ENCODE measurements at regions not wholly inside any gene's neighbourhood (a gene's known extent, or its start where the extent isn't known, plus 50 kb on each side); places are given as distances from the start of the nearest gene placed in this dataset.

DNA sequence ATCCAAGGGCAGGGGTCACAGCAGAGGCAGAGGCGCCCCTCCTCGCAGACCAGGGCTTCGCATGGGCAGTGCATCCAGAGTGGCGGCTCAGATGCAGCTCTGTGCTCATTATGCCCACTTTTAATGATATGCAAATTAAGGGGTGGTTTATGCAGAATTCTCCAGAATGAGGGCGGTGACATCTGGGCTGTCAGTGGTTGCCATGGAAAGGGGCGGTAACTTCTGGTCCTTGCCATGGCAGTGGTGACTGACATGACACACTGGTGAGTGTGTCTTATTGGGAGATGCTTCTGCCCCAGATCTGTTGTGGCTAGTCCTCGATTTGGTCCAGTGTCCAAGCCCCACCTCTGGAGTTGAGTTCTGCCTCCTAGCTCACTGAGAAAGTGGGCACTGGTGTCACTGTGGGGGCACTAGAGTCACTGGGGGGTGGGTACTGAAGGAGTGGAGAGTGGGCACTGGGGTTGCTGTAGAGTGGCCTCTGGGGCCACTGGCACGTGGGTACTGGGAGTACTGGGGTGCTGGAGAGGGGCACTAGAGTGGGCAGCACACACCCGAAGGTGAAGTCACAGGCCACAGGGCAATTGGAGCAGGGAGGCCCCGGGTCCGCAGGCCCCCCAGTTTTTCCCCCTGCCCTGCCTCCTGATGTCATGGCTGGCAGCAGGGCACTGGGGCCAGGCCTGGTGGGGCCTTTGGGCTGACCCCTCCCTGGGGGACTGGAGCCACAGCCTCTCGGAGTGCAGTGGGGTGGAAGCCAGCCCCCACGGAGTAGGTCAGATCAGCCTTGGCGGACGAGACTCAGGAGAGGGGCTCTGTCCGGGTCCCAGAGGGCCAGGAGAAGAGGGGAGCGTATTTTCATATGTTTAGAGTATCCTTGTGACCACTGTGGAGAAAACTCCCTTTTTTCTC lies 98.6 kb upstream of the NKX1-1 start:
- WGBS, 5 donors, result 81 to 92% (median 84%) methylated on average over 15 to 17 of the region's 17 CpGs

DNA sequence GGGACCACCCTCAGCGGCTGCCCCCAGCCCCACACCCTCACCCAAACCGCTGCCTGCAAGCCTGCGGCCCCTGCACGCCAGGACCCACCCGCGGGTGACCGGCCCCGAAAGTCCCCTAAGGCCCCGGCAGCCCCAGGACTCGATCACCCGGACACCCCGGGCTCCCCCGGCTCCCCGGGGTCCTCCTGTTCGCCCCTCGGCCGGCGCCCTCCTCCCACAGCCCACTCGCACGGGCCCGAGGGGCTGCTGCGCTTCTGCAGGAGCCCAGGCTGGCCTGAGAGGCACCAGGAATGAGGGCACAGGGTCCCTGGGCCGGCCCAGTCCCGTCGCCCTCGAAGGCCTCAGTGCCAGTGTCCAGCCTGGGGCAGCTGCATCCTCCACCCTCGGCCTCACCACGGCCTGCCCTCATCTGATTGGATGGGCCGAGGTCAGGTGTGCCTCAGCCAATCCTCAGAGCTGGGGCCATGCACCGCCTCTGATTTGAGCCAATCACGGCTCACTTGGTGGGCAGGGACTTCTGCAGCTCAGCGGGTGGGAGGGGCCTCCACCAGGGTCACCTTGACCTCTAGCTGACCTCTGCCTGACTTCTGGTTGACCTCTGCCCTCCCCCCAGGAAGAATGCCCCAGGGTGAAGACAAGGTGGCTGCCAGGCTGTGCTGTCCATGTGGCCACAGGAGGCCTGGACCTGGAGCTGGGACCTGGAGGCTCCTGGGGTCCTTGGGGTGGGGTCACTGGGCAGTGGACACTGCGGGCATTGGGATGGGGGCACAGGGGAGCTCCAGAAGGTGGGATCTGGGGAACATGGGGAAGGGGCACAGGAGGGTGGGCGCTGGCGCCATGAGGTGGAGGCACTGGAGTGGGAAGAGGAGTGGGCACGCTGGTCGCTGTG lies 97.6 kb upstream of the NKX1-1 start:
- no peaks in the 10 kb centered on the region for H3K36me3 ChIP-seq
- H3K4me1 ChIP-seq, result no peaks in the 10 kb centered on the region
- no peaks in the 10 kb centered on the region for H3K9me3 ChIP-seq
- no peak for DNase-seq
- H3K27me3 ChIP-seq (replicated peaks in 1 of 7), result peaks cover 0 to 81% (median 12%) of the 10 kb centered on the region in 7 donors
- intact Hi-C loops (cut with DNase I; ENCODE audit: low total_unique reads), result no loop called here
- H3K27ac ChIP-seq, result no peak overlapping the region
- H3K4me3 ChIP-seq, result no peak overlapping the region
- TF ChIP-seq POLR2A (IDR thresholded peaks at IDR 0.05) (no peak), POLR2AphosphoS5 (IDR thresholded peaks at IDR 0.05) (no peak)
- 88 to 92% (median 91%) methylated on average over 28 to 37 of the region's 37 CpGs for WGBS, 5 donors

More for the DNA sequence above, 98.6 kb upstream of the NKX1-1 start:
- no peaks in the 10 kb centered on the region for H3K36me3 ChIP-seq
- no peak overlapping the region for H3K4me3 ChIP-seq
- DNase-seq, result no peak
- intact Hi-C loops (cut with DNase I; ENCODE audit: low total_unique reads), result no loop called here
- no peaks in the 10 kb centered on the region for H3K4me1 ChIP-seq
- peaks cover 0 to 91% (median 12%) of the 10 kb centered on the region in 7 donors for H3K27me3 ChIP-seq (replicated peaks in 1 of 7)
- no peaks in the 10 kb centered on the region for H3K9me3 ChIP-seq
- no peak overlapping the region for H3K27ac ChIP-seq
- TF ChIP-seq POLR2A (IDR thresholded peaks at IDR 0.05) (no peak), POLR2AphosphoS5 (IDR thresholded peaks at IDR 0.05) (no peak)
- TF ChIP-seq, protein P1, sequence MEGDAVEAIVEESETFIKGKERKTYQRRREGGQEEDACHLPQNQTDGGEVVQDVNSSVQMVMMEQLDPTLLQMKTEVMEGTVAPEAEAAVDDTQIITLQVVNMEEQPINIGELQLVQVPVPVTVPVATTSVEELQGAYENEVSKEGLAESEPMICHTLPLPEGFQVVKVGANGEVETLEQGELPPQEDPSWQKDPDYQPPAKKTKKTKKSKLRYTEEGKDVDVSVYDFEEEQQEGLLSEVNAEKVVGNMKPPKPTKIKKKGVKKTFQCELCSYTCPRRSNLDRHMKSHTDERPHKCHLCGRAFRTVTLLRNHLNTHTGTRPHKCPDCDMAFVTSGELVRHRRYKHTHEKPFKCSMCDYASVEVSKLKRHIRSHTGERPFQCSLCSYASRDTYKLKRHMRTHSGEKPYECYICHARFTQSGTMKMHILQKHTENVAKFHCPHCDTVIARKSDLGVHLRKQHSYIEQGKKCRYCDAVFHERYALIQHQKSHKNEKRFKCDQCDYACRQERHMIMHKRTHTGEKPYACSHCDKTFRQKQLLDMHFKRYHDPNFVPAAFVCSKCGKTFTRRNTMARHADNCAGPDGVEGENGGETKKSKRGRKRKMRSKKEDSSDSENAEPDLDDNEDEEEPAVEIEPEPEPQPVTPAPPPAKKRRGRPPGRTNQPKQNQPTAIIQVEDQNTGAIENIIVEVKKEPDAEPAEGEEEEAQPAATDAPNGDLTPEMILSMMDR (IDR thresholded peaks at IDR 0.05 in 8 of 11, conservative IDR thresholded peaks at IDR 0.05 in 3 of 11), result no peak

DNA sequence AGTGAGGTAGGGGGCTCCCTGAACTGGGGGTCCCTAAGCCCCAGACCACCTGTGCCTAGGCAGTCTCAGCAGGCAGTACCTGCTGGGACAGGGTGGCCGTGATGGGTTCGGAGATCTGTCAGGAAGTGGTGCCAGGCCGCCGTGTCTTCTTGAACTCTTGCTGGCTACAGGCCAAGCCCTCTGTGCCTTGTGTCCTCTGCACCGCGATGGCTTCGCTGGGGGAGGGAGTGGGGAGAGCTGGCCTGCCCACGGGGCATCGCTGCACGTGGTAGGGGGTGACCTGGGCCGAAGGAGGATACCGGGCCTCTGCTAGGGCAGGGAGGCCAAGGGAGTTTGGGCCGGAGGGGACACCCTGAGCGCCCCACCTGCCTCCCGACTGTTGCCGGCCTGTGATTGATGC lies 96.7 kb upstream of the NKX1-1 start:
- TF ChIP-seq, protein P1 (IDR thresholded peaks at IDR 0.05 in 8 of 11, conservative IDR thresholded peaks at IDR 0.05 in 3 of 11), result no peak
- TF ChIP-seq POLR2A (IDR thresholded peaks at IDR 0.05) (no peak), POLR2AphosphoS5 (IDR thresholded peaks at IDR 0.05) (no peak)
- peak; percentile 58 for DNase-seq
- Histone ChIP-seq H3K9me3 (no peaks in the 10 kb centered on the region), H3K4me3 (no peak overlapping the region), H3K27ac (no peak overlapping the region), H3K36me3 (no peaks in the 10 kb centered on the region), H3K4me1 (no peaks in the 10 kb centered on the region), H3K27me3 (replicated peaks in 1 of 7) (peaks cover 0 to 72% (median 9%) of the 10 kb centered on the region in 7 donors)
- intact Hi-C loops (cut with DNase I; ENCODE audit: low total_unique reads), result no loop called here
- 56 to 72% (median 70%) methylated on average over 16 of the region's 16 CpGs for WGBS, 5 donors

DNA sequence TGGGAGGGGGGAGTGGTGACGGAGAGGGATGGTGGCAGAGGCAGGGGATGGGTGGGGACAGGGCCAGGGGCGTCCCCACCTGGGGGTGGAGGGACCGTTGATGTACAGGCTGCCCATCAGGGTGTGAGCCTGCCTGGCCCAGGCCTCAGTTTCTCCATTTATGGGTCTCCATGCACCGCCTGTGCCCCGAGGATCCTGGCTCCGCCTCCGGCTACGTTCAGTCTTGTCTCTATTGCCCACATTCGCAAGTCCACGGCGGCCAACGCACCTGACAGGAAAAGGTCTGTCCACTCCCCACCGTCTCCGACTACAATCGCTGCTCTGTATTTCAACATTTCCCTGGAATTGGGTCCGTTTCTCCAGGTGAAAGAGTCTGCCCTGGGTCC lies 96.3 kb upstream of the NKX1-1 start:
- Histone ChIP-seq H3K27me3 (replicated peaks in 1 of 7) (peaks cover 0 to 67% (median 5%) of the 10 kb centered on the region in 7 donors), H3K36me3 (no peaks in the 10 kb centered on the region), H3K27ac (no peak overlapping the region), H3K9me3 (no peaks in the 10 kb centered on the region), H3K4me3 (no peak overlapping the region), H3K4me1 (no peaks in the 10 kb centered on the region)
- 82 to 89% (median 86%) methylated on average over 16 of the region's 16 CpGs for WGBS, 5 donors
- TF ChIP-seq POLR2AphosphoS5 (IDR thresholded peaks at IDR 0.05) (no peak), POLR2A (IDR thresholded peaks at IDR 0.05) (no peak)
- TF ChIP-seq, protein P1 (IDR thresholded peaks at IDR 0.05 in 8 of 11, conservative IDR thresholded peaks at IDR 0.05 in 3 of 11), result no peak
- intact Hi-C loops (cut with DNase I; ENCODE audit: low total_unique reads), result no loop called here
- no peak for DNase-seq
